Adrenal gland (tissue), 5 donors: ENCODE measurements at regions not wholly inside any gene's neighbourhood (a gene's known extent, or its start where the extent isn't known, plus 50 kb on each side); places are given as distances from the start of the nearest gene placed in this dataset.

Source experiments
- CTCF ChIP-seq, 6 experiments: fragments of 450-650 bp in 4 of 6; fragments of 200-600 bp in 2 of 6; sonication (generic) in 1 of 6; IDR thresholded peaks; 1 replicate in 5 of 6; 2 replicates in 1 of 6; pipeline versions ENCODE4 v1.5.1 to v1.8.0; 2016 to 2021; ENCODE audit warnings: antibody characterized with exemption in 6 of 6, mild to moderate bottlenecking in 2 of 6, moderate library complexity in 1 of 6
- POLR2A ChIP-seq, 2 donors: fragments of 450-650 bp; IDR thresholded peaks; one replicate each; pipeline ENCODE4 v1.6.1; 2017; ENCODE audit warnings: antibody characterized with exemption in 2 of 2, mild to moderate bottlenecking in 2 of 2, moderate library complexity in 1 of 2
- donor health status: DM: no; HTN: no; CAD: no.

GRCh38 chr13:24103782-24104372 lies 56.6 kb upstream of the SPATA13 start:
- TF ChIP-seq CTCF (IDR thresholded peaks at IDR 0.05) (no peak), POLR2A (IDR thresholded peaks at IDR 0.05) (no peak)
